GM18868 (cell line): ENCODE measurements at regions not wholly inside any gene's neighbourhood (a gene's known extent, or its start where the extent isn't known, plus 50 kb on each side); places are given as distances from the start of the nearest gene placed in this dataset.

Source experiments
- ATAC-seq: cut with Tn5 transposase; IDR thresholded peaks from one replicate; pipeline ENCODE4 v1.9.1; 2021; ENCODE audit warnings: mild to moderate bottlenecking, moderate library complexity; ENCODE audit not compliant: unreplicated experiment

DNA sequence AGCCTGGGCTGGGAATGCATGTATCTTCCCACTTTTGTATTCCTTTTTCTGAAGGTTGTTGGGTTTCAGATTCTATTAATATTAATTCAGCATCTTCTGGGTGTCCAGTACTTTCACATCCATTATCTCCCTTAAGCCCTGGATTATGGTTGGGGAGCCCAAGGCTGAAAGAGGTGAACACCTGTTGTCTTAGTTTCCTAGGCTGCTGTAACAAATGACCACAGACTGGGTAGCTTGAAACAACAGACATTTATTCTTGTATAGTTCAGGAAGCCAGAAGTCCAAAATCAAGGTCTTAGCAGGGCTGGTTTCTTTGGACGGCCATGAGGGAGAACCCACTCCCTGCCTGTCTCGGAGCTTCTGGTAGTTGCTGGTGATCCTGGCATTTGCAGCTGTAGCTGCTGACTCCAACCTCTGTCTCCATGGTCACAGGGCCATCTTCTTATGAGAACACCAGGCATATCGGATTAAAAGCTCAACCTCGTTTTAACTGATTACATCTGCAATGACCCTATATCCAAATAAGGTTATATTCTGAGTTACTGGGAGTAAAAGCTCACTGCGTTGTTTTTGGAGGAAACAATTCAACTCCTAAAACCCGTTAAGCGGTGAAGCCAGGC is 68.2 kb upstream of the CLMN start:
- ATAC-seq: no peak

DNA sequence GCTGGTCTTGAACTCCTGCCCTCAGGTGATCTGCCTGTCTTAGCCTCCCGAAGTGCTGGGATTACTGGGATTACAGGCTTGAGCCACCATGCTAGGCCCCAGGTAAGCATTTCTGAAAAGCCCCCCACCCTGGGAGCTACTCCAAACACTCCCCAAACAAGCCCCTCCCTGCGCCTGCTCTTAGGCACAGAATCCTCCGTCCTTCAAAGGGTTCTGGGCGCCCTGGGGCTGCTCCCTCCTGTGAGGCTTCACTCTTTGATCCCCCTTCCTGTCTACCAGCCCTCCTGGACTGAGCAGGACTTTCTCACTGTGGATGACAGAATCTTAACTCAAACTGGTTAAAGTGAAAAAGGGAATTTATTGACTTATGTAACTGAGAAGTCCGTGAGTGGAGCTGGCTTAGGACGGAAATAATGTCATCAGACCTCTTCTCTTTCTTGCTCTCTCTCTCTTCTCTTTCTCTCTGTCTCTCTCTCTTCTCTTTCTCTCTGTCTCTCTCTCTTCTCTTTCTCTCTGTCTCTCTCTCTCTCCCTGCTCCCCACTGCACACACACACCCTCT is 66.9 kb upstream of the CLMN start:
- no peak for ATAC-seq

DNA sequence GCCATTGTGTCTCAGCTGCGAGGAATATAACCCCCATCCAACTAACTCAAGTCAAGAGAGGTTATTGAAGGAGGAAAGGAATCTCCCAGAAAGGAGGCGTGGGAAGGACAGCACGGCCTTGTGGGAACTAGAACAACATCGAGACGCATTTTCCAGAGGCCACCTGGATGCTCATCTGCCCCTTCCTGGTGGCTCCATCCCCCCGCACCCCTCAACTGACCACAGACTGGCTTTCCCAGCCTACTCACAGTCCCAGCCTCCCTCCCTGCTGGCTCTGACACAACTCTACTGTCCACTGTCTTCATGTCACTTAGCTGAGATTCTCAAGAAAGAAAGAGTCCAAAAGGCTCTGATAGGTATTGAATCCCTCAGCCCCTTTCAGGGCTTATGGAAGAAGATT is 66.0 kb upstream of the CLMN start:
- no peak for ATAC-seq

DNA sequence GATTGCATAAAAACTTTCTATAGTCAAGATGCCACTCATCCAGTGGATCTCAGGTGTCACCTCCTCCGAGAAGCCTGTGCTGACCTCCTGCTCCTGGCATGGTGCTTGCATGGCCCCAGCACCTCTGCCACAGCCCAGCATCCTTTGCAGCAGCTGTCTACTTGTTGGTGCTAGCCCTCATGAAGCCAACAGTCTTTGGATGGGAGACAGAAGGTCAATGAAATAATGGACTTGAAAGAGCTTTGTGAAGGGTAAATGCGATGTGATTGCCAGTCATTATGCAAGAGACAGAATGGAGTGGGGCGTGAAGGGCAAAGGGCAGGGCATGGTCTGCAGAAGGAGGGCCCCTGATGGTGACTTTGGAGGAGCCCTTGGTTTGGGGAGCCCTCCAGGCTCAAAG is 63.0 kb upstream of the CLMN start:
- ATAC-seq: no peak

DNA sequence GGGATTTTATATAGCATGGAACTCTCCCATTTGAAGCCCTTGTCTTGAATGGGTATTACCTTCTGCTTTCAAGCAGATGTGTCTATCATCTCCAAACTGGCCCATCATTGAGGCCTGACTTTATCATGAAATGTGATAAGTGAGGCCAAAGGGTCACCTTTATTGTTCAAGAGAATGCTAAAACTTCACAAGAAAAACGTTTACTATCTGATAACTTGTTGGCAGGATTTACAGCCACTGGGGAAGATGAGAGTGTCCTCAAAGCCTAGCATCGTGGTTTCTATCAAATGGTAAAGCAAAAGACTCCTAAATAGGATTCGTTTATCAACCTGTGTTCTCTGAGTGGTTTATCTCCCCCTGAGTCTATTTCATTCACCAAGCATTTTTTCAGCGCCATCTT is 62.0 kb upstream of the CLMN start:
- no peak for ATAC-seq

DNA sequence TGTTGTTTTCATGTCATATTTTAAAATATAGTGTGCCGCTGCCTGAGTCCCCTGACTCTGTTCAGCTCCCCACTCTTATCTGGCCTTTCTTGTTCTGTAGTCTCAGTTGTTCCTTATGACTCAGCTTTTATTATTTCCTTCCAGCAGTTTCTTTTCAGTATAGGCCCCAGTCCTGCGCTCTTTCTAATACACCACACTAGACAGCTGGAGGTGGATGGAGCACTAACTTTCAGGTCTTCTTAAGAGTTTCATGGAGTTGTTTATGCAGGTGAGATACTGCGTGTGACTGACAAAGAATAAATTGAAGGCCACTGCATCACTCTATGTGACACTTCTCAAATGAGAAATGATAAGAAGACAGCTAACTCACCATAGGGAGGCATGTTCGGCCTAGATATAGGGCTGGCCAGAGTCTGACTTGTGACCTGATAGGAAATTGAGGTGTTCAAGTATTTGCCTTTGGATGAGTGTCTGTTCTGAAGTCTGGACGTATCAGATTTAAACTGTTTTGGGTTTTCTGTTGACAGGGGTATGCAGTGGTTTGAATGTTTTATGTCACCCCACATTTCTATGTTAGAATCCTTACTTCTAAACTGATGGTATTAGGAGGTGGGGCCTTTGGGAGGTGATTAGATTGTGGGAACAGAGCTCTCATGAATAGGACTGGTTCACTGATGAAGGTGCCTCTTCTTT is 60.8 kb upstream of the CLMN start:
- ATAC-seq: no peak

DNA sequence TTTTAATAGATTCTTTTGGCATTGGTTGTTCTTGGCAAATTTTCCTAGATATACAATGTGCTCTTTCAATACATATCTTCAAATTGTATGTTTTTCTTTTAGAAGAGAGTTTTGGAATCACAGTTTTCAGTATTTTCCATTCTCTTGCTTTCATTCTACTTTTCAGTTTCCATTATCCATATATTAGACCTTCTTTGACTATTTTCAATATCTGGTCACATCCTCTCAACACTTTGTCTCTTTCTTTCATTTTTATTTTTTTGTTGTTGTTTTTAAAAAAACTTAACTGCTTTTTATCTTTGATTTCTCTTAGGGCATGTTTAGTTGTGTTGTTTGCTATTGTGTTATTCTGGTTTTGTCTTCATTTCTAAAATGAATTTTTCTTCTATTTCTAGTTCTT is 59.9 kb upstream of the CLMN start:
- no peak for ATAC-seq

DNA sequence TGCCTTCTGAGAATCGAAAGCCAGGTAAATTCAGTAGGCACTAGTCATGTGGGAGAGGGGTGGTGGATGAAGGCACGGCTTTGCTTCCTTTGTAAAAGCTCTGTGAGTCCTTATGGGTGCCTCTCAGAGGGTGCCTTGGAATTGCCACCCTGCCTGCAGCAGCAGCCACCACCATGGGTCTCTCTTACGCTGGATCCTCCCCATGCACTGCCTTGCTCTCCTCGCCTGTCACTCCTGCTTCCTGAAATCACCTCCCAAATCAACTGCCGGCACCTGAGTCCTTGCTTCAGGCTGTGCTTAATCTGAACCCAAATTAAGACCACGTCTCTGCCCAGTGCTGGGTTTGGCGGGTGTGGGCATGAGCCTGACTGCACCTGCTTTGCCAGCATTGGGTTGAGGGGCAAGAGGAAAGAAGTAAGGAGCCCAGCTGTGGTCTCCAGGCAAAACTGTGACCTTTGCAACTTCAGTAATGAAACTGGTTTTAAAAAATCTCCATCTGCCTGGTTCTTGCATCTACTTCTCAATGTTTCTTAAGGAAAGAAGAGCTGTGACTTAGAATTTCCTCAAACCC is 55.9 kb upstream of the CLMN start:
- ATAC-seq: no peak

DNA sequence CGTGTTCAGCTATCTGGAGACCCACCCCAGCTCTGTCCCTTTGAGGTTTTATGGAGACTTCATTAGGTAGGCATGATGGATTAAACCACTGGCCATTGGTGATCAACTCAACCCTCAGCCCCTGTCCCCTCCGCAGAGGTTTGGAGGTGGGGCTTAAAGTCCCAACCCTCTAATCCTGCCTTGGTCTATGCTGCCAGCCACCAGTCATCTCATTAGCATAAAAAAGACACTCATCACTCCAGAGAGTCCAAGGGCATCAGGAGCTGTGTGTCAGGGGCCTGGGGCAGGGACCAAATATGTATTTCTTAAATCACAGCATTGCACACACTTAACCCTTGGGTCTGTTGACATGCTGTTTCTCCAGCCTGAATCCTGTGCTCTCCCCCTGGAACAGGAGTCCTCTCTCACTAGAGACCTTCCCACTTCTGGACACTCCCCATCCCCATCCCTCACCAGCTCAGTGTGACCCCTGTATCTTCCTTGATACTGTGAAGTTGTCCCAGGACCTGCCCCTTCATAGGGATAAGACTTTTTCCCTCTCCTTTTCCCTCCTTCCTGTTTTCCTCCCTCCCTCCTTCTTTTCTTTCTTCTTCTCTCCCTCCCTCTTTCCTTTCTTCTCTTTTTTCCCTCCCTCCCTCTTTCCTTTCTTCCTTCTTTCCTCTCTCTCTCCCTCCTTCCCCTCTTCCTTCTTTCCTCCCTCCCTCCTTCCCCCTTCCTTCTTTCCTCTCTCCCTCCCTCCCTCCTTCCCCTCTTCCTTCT is 54.7 kb upstream of the CLMN start:
- no peak for ATAC-seq

DNA sequence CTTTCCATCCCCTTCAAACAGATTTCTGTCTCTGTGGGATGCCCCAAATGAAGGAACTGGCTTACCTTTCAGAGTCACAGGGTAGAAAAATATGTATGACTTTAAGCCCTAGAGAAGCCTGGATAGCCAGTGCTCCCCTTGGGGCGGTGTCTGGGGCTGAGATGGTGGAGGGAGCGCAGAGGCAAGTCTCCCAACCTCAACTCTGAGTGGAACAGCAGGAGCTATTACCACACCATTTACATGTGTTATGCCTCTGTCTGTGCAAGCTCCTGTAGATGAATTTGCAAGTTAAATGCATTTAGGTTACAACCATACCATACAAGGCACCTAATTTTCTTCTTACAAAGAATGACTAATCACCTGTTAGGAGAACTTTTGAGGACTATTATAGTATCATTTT is 50.4 kb upstream of the CLMN start:
- ATAC-seq: no peak
